Effector memory CD4-positive, alpha-beta T cell (primary cell): ENCODE measurements at regions not wholly inside any gene's neighbourhood (a gene's known extent, or its start where the extent isn't known, plus 50 kb on each side); places are given as distances from the start of the nearest gene placed in this dataset.

Experiments used
- DNase-seq, 3 donors: peaks; one replicate each; pipeline ENCODE4 v3.0.0-alpha.2; 2020
- H3K27ac ChIP-seq: 2 replicates; pipeline ENCODE4 v1.7.0; 2013; ENCODE audit warnings: mild to moderate bottlenecking, low read length, moderate library complexity; ENCODE audit not compliant: insufficient read depth, poor library complexity, severe bottlenecking
- H3K27me3 ChIP-seq: replicated peaks from 2 replicates; pipeline ENCODE4 v1.7.0; 2013; ENCODE audit warnings: mild to moderate bottlenecking, low read length; ENCODE audit not compliant: insufficient read depth, control insufficient read depth, poor library complexity, severe bottlenecking
- H3K36me3 ChIP-seq: 2 replicates; pipeline ENCODE4 v1.7.0; 2013; ENCODE audit warnings: mild to moderate bottlenecking, low read length, moderate library complexity; ENCODE audit not compliant: control insufficient read depth, insufficient read depth
- H3K4me1 ChIP-seq: 2 replicates; pipeline ENCODE4 v1.7.0; 2013; ENCODE audit warnings: low read length, mild to moderate bottlenecking; ENCODE audit not compliant: control insufficient read depth, insufficient read depth, poor library complexity, severe bottlenecking
- H3K4me3 ChIP-seq: 2 replicates; pipeline ENCODE4 v1.7.0; 2013; ENCODE audit warnings: low read length, low read depth, mild to moderate bottlenecking; ENCODE audit not compliant: insufficient read depth, poor library complexity, severe bottlenecking
- H3K9me3 ChIP-seq: 2 replicates; pipeline ENCODE4 v1.7.0; 2013; ENCODE audit warnings: mild to moderate bottlenecking, low read length, moderate library complexity; ENCODE audit not compliant: control insufficient read depth

DNA sequence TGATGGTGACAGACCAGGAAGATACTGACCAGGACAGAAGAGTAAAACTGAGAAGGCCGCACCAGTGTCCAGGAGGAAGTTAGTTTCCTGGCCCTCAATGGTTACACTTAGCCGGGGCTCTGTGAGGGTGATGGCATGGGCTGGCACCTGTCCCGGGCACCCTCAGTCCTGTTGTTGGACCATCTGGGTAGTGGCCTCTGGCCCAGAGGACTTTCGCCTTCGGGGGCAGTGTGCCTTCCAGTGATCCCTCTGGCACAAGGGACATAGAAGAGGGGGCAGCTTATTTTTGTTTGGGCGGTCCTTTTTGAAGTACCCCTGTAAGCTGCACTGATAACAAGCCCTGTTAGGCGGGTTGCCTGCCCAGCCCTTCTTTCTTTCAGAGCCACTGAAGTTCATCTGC lies 1108.6 kb downstream of the TAF11L14 start:
- no peak overlapping the region for H3K4me3 ChIP-seq
- DNase-seq: no peak
- H3K36me3 ChIP-seq: no peaks in the 10 kb centered on the region
- no peaks in the 10 kb centered on the region for H3K9me3 ChIP-seq
- H3K27ac ChIP-seq: no peak overlapping the region
- no peaks in the 10 kb centered on the region for H3K27me3 ChIP-seq
- H3K4me1 ChIP-seq: peaks cover 19% of the 10 kb centered on the region

DNA sequence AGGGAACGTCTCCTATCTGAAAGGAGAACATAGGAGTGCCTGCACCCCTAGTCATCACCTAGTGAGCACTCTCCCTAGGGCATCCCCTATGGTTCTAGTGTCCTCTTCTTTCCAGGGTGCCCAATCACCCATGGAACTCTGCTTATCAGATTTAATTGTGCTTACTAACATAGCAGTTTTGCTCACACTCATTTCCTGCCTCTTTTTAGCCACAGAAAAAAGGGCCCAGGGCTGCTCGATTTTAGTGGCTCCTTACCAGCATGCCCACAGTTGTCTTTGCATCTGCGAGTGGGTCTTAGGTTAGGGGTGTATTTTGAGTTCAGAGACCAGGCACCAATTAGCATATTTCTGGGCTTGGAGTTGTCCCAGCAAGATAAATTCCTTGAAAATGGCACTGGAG lies 1110.2 kb downstream of the TAF11L14 start:
- Histone ChIP-seq H3K4me1 (peaks cover 19% of the 10 kb centered on the region), H3K27ac (peak overlapping the region; percentile 81), H3K4me3 (peak overlapping the region; percentile 78), H3K27me3 (no peaks in the 10 kb centered on the region), H3K36me3 (no peaks in the 10 kb centered on the region), H3K9me3 (no peaks in the 10 kb centered on the region)
- no peak for DNase-seq

- Histone ChIP-seq H3K36me3 (no peaks in the 10 kb centered on the region), H3K4me3 (peak overlapping the region; percentile 78), H3K27ac (peak overlapping the region; percentile 81), H3K27me3 (no peaks in the 10 kb centered on the region), H3K4me1 (peaks cover 19% of the 10 kb centered on the region), H3K9me3 (no peaks in the 10 kb centered on the region)
- peak in 1 of 3 donors; percentile 5 for DNase-seq
Measured at GRCh38 chr5:18745042-18745987, 1111.1 kb downstream of the TAF11L14 start.

- peaks cover 19% of the 10 kb centered on the region for H3K4me1 ChIP-seq
- peak overlapping the region; percentile 78 for H3K4me3 ChIP-seq
- H3K9me3 ChIP-seq: no peaks in the 10 kb centered on the region
- H3K27me3 ChIP-seq: no peaks in the 10 kb centered on the region
- peak overlapping the region; percentile 81 for H3K27ac ChIP-seq
- DNase-seq: peak; percentile 14 to 36 (median 21)
- H3K36me3 ChIP-seq: no peaks in the 10 kb centered on the region
Measured at GRCh38 chr5:18745988-18746615, 1111.8 kb downstream of the TAF11L14 start.

- Histone ChIP-seq H3K4me3 (no peak overlapping the region), H3K4me1 (peaks cover under 1% of the 10 kb centered on the region), H3K27me3 (no peaks in the 10 kb centered on the region), H3K27ac (no peak overlapping the region), H3K36me3 (no peaks in the 10 kb centered on the region), H3K9me3 (no peaks in the 10 kb centered on the region)
- no peak for DNase-seq
Measured at GRCh38 chr5:18749763-18750162, 1115.5 kb downstream of the TAF11L14 start.

DNA sequence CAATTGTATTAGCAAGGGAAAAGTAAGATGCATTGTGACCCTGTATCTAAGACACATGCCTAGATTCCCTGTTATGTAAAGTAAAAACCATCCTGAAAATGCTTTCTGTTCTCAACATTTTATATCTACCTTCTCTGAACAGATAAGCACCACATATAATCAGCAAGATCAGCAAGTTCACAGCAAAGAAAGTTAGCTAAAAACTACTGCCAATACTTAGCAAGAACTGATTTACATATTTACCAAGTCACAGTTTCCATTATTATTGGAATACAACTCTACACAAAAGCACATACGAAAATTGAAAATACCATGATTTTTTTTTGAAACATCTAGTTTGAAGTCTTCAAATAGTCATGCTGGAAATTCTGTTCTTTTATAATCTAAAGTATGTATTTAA lies 1118.1 kb downstream of the TAF11L14 start:
- H3K36me3 ChIP-seq: no peaks in the 10 kb centered on the region
- no peak for DNase-seq
- H3K27me3 ChIP-seq: no peaks in the 10 kb centered on the region
- H3K4me3 ChIP-seq: no peak overlapping the region
- H3K9me3 ChIP-seq: no peaks in the 10 kb centered on the region
- no peak overlapping the region for H3K27ac ChIP-seq
- H3K4me1 ChIP-seq: no peaks in the 10 kb centered on the region

- DNase-seq: no peak
Measured at GRCh38 chr5:18754201-18754600, 1119.9 kb downstream of the TAF11L14 start.

GRCh38 chr5:18761801-18762200 lies 1127.5 kb downstream of the TAF11L14 start:
- Histone ChIP-seq H3K9me3 (no peaks in the 10 kb centered on the region), H3K27ac (no peak overlapping the region)
- DNase-seq: no peak

More at GRCh38 chr5:18754201-18754600, 1119.9 kb downstream of the TAF11L14 start:
- no peak overlapping the region for H3K27ac ChIP-seq
- no peaks in the 10 kb centered on the region for H3K27me3 ChIP-seq
- no peaks in the 10 kb centered on the region for H3K9me3 ChIP-seq
- no peaks in the 10 kb centered on the region for H3K4me1 ChIP-seq
- H3K4me3 ChIP-seq: no peak overlapping the region
- H3K36me3 ChIP-seq: no peaks in the 10 kb centered on the region

GRCh38 chr5:18764161-18764560 lies 1129.9 kb downstream of the TAF11L14 start:
- no peak for DNase-seq
- no peak overlapping the region for H3K27ac ChIP-seq

More at GRCh38 chr5:18761801-18762200, 1127.5 kb downstream of the TAF11L14 start:
- H3K4me3 ChIP-seq: no peak overlapping the region
- H3K36me3 ChIP-seq: no peaks in the 10 kb centered on the region
- H3K4me1 ChIP-seq: no peaks in the 10 kb centered on the region
- no peaks in the 10 kb centered on the region for H3K27me3 ChIP-seq

GRCh38 chr5:18765304-18765703 lies 1131.0 kb downstream of the TAF11L14 start:
- Histone ChIP-seq H3K27ac (no peak overlapping the region), H3K9me3 (no peaks in the 10 kb centered on the region), H3K4me3 (no peak overlapping the region), H3K27me3 (no peaks in the 10 kb centered on the region), H3K36me3 (no peaks in the 10 kb centered on the region), H3K4me1 (no peaks in the 10 kb centered on the region)
- DNase-seq: no peak

More at GRCh38 chr5:18764161-18764560, 1129.9 kb downstream of the TAF11L14 start:
- H3K27me3 ChIP-seq: no peaks in the 10 kb centered on the region
- H3K9me3 ChIP-seq: no peaks in the 10 kb centered on the region
- no peaks in the 10 kb centered on the region for H3K36me3 ChIP-seq
- H3K4me1 ChIP-seq: no peaks in the 10 kb centered on the region
- no peak overlapping the region for H3K4me3 ChIP-seq
